Panc1 (cell line): ENCODE measurements at regions not wholly inside any gene's neighbourhood (a gene's known extent, or its start where the extent isn't known, plus 50 kb on each side); places are given as distances from the start of the nearest gene placed in this dataset.

ENCODE experiments used
- POLR2AphosphoS5 ChIP-seq: IDR thresholded peaks from 2 replicates; pipeline ENCODE4 v1.6.1; 2012; ENCODE audit warnings: mild to moderate bottlenecking, low read depth, low read length, moderate library complexity
- TF ChIP-seq, protein P1 (sequence below): fragments of 450-650 bp; IDR thresholded peaks from 2 replicates; pipeline ENCODE4 v1.5.1; 2017; ENCODE audit warnings: mild to moderate bottlenecking

GRCh38 chr20:17138237-17138636 is 88.6 kb upstream of the PCSK2 start:
- TF ChIP-seq, protein P1, sequence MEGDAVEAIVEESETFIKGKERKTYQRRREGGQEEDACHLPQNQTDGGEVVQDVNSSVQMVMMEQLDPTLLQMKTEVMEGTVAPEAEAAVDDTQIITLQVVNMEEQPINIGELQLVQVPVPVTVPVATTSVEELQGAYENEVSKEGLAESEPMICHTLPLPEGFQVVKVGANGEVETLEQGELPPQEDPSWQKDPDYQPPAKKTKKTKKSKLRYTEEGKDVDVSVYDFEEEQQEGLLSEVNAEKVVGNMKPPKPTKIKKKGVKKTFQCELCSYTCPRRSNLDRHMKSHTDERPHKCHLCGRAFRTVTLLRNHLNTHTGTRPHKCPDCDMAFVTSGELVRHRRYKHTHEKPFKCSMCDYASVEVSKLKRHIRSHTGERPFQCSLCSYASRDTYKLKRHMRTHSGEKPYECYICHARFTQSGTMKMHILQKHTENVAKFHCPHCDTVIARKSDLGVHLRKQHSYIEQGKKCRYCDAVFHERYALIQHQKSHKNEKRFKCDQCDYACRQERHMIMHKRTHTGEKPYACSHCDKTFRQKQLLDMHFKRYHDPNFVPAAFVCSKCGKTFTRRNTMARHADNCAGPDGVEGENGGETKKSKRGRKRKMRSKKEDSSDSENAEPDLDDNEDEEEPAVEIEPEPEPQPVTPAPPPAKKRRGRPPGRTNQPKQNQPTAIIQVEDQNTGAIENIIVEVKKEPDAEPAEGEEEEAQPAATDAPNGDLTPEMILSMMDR: no peak
- TF ChIP-seq POLR2AphosphoS5: no peak
